ENCODE measurements at regions not wholly inside any gene's neighbourhood (a gene's known extent, or its start where the extent isn't known, plus 50 kb on each side); places are given as distances from the start of the nearest gene placed in this dataset.

- Histone ChIP-seq H3K79me2 (ENCODE audit: low read depth) (no peaks in the 10 kb centered on the region), H3K9ac (no peak overlapping the region), H3K4me2 (no peak overlapping the region), H3K4me1 (peaks cover 44% of the 10 kb centered on the region), H3K27ac (no peak overlapping the region), H2AFZ (replicated peaks) (peak overlapping the region; percentile 30), H3F3A (ENCODE audit: low read depth) (peaks cover 32% of the 10 kb centered on the region), H3K9me3 (ENCODE audit: low read depth) (no peaks in the 10 kb centered on the region), H3K4me3 (no peak overlapping the region), H4K20me1 (ENCODE audit: low read depth) (no peaks in the 10 kb centered on the region), H3K27me3 (no peaks in the 10 kb centered on the region), H3K36me3 (no peaks in the 10 kb centered on the region)
- Mint-ChIP-seq H3K27ac (peak overlapping the region; percentile 4), H3K4me3 (no peak overlapping the region), H3K36me3 (peaks cover 2% of the 10 kb centered on the region), H3K4me1 (peaks cover 53% of the 10 kb centered on the region), H3K27me3 (ENCODE audit: insufficient read depth, low read depth) (peaks cover 16% of the 10 kb centered on the region), H3K9me3 (peaks cover 10% of the 10 kb centered on the region)
- TF ChIP-seq EZH2phosphoT487 (IDR thresholded peaks at IDR 0.05): no peak
- TF ChIP-seq EZH2 (IDR thresholded peaks at IDR 0.05): no peak
- TF ChIP-seq CTCF (IDR thresholded peaks at IDR 0.05): no peak
- peak; percentile 34 for DNase-seq (ENCODE audit: low spot score)
These were observed 190.2 kb downstream of the REEP3 start for GRCh38 chr10:63711361-63711760.

- peak overlapping the region; percentile 73 for H3K4me2 ChIP-seq
- H3K27me3 ChIP-seq: no peaks in the 10 kb centered on the region
- peaks cover 10% of the 10 kb centered on the region for H3K9me3 Mint-ChIP-seq
- H3K36me3 Mint-ChIP-seq: peaks cover 2% of the 10 kb centered on the region
- peaks cover 47% of the 10 kb centered on the region for H3K4me1 ChIP-seq
- no peak overlapping the region for H3K4me3 ChIP-seq
- peak overlapping the region; percentile 98 for H3K27ac Mint-ChIP-seq
- peak overlapping the region; percentile 4 for H2AFZ ChIP-seq (replicated peaks)
- H4K20me1 ChIP-seq (ENCODE audit: low read depth): no peaks in the 10 kb centered on the region
- no peak for TF ChIP-seq EZH2 (IDR thresholded peaks at IDR 0.05)
- no peak for TF ChIP-seq CTCF (IDR thresholded peaks at IDR 0.05)
- no peak for TF ChIP-seq EZH2phosphoT487 (IDR thresholded peaks at IDR 0.05)
- DNase-seq (ENCODE audit: low spot score): no peak
- no peaks in the 10 kb centered on the region for H3K9me3 ChIP-seq (ENCODE audit: low read depth)
- H3K27ac ChIP-seq: peak overlapping the region; percentile 86
- H3K27me3 Mint-ChIP-seq (ENCODE audit: insufficient read depth, low read depth): peaks cover 21% of the 10 kb centered on the region
- peaks cover 32% of the 10 kb centered on the region for H3F3A ChIP-seq (ENCODE audit: low read depth)
- no peaks in the 10 kb centered on the region for H3K36me3 ChIP-seq
- H3K79me2 ChIP-seq (ENCODE audit: low read depth): no peaks in the 10 kb centered on the region
- H3K9ac ChIP-seq: no peak overlapping the region
- H3K4me3 Mint-ChIP-seq: peak overlapping the region; percentile 74
- peaks cover 60% of the 10 kb centered on the region for H3K4me1 Mint-ChIP-seq
These were observed 190.9 kb downstream of the REEP3 start for GRCh38 chr10:63711867-63712716.

GRCh38 chr10:63712717-63713115 lies 191.5 kb downstream of the REEP3 start:
- Histone ChIP-seq H3K4me1 (peaks cover 47% of the 10 kb centered on the region), H3K9ac (no peak overlapping the region)

More at GRCh38 chr10:63712717-63713115, 191.5 kb downstream of the REEP3 start:
- TF ChIP-seq EZH2 (IDR thresholded peaks at IDR 0.05) (no peak), EZH2phosphoT487 (IDR thresholded peaks at IDR 0.05) (no peak), CTCF (IDR thresholded peaks at IDR 0.05) (no peak)
- Histone ChIP-seq H3K4me2 (peak overlapping the region; percentile 73), H3F3A (ENCODE audit: low read depth) (peaks cover 32% of the 10 kb centered on the region), H3K4me3 (peak overlapping the region; percentile 17), H3K9me3 (ENCODE audit: low read depth) (no peaks in the 10 kb centered on the region), H3K27ac (peak overlapping the region; percentile 86), H3K27me3 (no peaks in the 10 kb centered on the region), H3K36me3 (no peaks in the 10 kb centered on the region), H2AFZ (replicated peaks) (peak overlapping the region; percentile 4), H4K20me1 (ENCODE audit: low read depth) (no peaks in the 10 kb centered on the region), H3K79me2 (ENCODE audit: low read depth) (no peaks in the 10 kb centered on the region)
- Mint-ChIP-seq H3K4me3 (peak overlapping the region; percentile 74), H3K27ac (peak overlapping the region; percentile 98), H3K9me3 (peaks cover 10% of the 10 kb centered on the region), H3K36me3 (peaks cover 2% of the 10 kb centered on the region), H3K4me1 (peaks cover 59% of the 10 kb centered on the region), H3K27me3 (ENCODE audit: insufficient read depth, low read depth) (peaks cover 24% of the 10 kb centered on the region)
- DNase-seq (ENCODE audit: low spot score): no peak

All from neural progenitor cell (in vitro differentiated cells).